ENCODE measurements at regions not wholly inside any gene's neighbourhood (a gene's known extent, or its start where the extent isn't known, plus 50 kb on each side); places are given as distances from the start of the nearest gene placed in this dataset.

GRCh38 chr12:131565267-131566015 is 145.4 kb upstream of the SFSWAP start:
- no peak for TF ChIP-seq POLR2A (IDR thresholded peaks at IDR 0.05; ENCODE audit: low read depth, low read length)
- no peak for TF ChIP-seq POLR2AphosphoS5 (IDR thresholded peaks at IDR 0.05; ENCODE audit: low read depth, low read length)

Data from GM12891 (cell line).